ENCODE measurements at regions not wholly inside any gene's neighbourhood (a gene's known extent, or its start where the extent isn't known, plus 50 kb on each side); places are given as distances from the start of the nearest gene placed in this dataset.

DNA sequence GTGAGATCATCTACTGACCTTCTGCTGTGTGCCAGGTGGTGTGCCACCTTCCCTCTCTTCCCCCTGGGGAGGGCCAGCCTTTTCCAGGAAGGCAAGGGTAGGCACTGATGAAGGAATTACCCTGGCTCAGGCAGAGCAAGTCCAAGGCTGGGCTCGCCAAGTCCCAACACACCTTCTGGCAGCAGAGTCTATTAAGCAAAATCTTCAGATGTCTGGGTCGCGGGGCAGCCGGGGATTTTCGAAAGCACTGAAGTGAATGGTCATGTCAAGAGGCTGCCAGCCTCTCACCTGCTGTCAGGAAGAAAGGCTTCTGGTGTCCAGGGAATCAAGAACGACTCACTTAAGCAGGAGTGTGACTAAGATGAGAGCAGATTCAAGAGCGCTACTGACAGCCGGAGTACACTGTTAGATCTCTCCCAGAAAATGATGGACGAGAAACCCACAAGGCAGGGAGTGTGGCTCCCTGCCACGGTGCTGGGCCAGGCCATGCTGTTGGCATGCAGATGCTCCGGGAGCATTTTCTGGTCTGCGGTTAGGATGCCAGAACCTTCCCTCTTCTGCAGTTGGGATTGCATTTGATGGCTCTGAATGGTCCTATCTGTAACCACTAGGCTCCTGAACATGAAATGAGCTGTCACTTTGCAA, 479.8 kb downstream of the SHQ1 start:
- no peak for DNase-seq (ENCODE audit: low spot score)
- POLR2A ChIA-PET (ENCODE audit: low non-redundant PET): no interaction called here
- CTCF ChIA-PET: no interaction called here
- TF ChIP-seq, protein P1, sequence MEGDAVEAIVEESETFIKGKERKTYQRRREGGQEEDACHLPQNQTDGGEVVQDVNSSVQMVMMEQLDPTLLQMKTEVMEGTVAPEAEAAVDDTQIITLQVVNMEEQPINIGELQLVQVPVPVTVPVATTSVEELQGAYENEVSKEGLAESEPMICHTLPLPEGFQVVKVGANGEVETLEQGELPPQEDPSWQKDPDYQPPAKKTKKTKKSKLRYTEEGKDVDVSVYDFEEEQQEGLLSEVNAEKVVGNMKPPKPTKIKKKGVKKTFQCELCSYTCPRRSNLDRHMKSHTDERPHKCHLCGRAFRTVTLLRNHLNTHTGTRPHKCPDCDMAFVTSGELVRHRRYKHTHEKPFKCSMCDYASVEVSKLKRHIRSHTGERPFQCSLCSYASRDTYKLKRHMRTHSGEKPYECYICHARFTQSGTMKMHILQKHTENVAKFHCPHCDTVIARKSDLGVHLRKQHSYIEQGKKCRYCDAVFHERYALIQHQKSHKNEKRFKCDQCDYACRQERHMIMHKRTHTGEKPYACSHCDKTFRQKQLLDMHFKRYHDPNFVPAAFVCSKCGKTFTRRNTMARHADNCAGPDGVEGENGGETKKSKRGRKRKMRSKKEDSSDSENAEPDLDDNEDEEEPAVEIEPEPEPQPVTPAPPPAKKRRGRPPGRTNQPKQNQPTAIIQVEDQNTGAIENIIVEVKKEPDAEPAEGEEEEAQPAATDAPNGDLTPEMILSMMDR (conservative IDR thresholded peaks at IDR 0.05; ENCODE audit: low read depth): no peak
- no peak overlapping the region for H3K27ac ChIP-seq

DNA sequence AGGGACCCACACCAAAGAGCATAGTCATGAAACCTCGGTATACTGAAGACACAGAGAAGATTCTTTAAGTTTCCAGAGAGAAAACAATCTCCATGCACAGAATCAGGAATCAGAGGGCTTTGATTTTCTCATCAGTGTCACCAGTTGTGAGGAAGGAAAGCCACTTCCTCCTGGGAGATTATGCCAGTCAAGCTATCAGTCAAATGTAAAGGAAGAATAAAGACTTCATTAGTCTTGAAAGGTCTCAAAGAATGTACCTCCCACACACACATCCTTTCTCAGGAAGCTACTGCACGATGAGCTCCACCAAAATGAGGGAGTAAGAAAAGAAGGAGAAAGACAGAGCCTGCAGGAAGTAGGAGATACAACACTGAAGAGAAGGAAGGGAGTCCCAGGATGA, 486.3 kb downstream of the SHQ1 start:
- TF ChIP-seq, protein P1 (conservative IDR thresholded peaks at IDR 0.05; ENCODE audit: low read depth): no peak
- no peak for DNase-seq (ENCODE audit: low spot score)
- ChIA-PET CTCF (no interaction called here), POLR2A (ENCODE audit: low non-redundant PET) (no interaction called here)
- H3K27ac ChIP-seq: no peak overlapping the region

DNA sequence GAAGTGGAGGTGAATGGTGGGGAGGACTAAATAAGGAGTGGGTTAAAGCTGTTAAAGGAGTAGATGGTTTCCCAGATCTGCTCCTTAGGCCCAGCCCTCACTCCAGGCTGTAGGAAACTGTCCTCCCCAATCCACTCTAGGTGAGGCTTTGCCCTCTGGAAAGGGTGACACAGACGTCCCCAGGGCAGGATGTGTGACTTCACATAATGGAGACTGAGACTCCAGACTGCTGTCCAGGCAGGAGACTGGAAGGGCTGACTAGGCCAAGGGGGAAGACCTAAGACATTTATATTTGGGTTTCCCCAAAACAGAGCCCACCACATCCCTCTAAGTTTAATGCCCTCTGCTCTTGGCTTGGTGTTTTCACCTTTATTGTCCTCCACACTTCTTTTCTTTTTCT, 488.5 kb downstream of the SHQ1 start:
- TF ChIP-seq, protein P1 (conservative IDR thresholded peaks at IDR 0.05; ENCODE audit: low read depth): no peak
- no peak overlapping the region for H3K27ac ChIP-seq
- no peak for DNase-seq (ENCODE audit: low spot score)
- POLR2A ChIA-PET (ENCODE audit: low non-redundant PET): no interaction called here
- CTCF ChIA-PET: no interaction called here

DNA sequence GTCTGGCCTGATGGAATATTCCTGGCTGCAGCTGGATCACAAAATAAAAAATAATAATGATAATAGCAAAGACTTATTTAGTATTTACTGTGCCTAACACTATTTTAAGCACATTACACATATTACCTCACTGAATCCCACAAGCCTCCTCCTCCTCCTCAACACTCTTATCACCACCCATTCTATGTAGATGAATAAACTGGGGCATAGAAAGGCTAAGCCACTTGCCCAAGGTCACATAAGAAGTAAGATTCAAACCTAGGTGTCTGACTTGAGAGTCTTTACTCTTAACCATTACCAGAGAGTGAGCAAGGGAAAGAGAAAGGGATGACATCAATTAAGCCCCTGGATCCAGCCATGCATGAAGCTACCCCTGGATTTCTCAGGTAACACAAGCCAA, 493.1 kb downstream of the SHQ1 start:
- POLR2A ChIA-PET (ENCODE audit: low non-redundant PET): no interaction called here
- TF ChIP-seq, protein P1 (conservative IDR thresholded peaks at IDR 0.05; ENCODE audit: low read depth): no peak
- no peak overlapping the region for H3K27ac ChIP-seq
- CTCF ChIA-PET: interaction anchor here (0.6 to 0.8 kb wide), 3 partner anchors 52 to 280 kb away, joined by 3 to 5 read pairs (median 4); no protein-coding TSS in a partner anchor
- DNase-seq (ENCODE audit: low spot score): no peak

DNA sequence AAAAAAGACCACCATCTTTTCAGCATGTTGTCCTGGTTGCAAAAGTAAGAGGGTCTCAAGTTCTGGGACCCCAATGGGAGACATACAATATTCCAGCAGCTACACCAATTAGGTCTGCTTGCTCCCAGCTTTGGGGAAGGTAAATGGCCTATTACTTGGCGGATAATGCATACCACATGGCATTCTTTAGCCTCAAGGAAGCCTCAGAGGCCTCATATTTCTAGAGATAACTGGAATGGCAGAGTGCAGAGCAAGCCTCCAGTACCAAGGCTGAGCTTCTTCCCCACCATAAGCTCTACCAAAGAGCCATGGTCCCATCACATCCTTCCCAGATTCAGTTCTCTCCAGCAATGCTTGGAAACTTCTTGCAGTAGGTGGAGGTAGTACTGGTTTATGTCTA, 493.8 kb downstream of the SHQ1 start:
- no peak overlapping the region for H3K27ac ChIP-seq
- ChIA-PET CTCF (interaction anchor here (0.6 kb wide), 1 partner anchor 280 kb away, joined by 5 read pairs; no protein-coding TSS in a partner anchor), POLR2A (ENCODE audit: low non-redundant PET) (no interaction called here)
- TF ChIP-seq, protein P1 (conservative IDR thresholded peaks at IDR 0.05; ENCODE audit: low read depth): no peak
- no peak for DNase-seq (ENCODE audit: low spot score)

DNA sequence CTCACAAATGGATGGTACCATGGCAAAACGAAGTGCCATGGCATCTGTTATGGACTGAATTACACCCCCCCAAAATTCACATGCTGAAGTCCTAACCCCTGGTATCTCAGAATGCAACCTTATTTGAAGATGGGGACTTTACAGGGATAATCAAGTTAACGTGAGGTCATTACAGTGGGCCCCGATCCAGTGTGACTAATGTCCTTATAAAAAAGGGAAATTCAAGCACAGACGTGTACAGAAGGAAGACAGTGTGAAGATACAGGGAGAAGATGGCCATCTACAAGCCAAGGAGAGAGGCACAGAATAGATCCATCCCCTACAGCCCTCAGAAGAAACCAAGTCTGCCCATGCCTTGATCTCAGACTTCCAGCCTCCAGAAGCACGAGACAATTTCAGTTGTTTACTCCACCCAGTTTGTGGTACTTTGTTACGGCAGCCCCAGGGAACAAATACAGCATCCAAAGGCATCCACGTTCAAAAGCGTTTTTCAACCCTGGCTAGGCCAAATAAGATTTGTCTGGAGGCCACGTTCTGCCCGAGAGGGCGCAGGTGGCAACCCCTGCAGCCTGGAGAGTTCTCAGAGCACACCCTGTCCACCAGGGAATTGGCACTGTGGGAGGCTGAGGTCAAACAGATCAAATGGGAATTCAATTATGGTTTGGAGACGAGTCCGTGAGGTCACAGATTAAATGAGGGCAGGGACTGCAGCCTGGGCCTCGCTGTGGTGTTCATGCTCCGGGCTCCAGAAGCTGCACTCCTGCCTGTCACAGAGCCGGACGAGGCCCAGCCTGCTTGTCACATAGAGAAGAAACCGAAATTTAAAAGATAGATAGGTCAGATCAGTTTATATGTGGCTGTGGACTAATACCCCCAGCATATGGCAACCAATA, 494.8 kb downstream of the SHQ1 start:
- CTCF ChIA-PET: interaction anchor here (0.7 kb wide), 1 partner anchor 558 kb away, joined by 4 read pairs; no protein-coding TSS in a partner anchor
- TF ChIP-seq, protein P1 (conservative IDR thresholded peaks at IDR 0.05; ENCODE audit: low read depth): no peak
- no peak for DNase-seq (ENCODE audit: low spot score)
- H3K27ac ChIP-seq: no peak overlapping the region
- POLR2A ChIA-PET (ENCODE audit: low non-redundant PET): interaction anchor here (0.7 kb wide), 1 partner anchor 82 kb away, joined by 3 read pairs; no protein-coding TSS in a partner anchor
